ENCODE measurements at regions not wholly inside any gene's neighbourhood (a gene's known extent, or its start where the extent isn't known, plus 50 kb on each side); places are given as distances from the start of the nearest gene placed in this dataset.

- no peak for DNase-seq (ENCODE audit: low read depth in 6 of 9, low spot score in 9 of 9)
- peaks cover 0 to 6% of the 10 kb centered on the region in 2 donors for H3K4me1 ChIP-seq (ENCODE audit: control insufficient read depth in 2 of 2, insufficient read depth in 2 of 2, low read length in 2 of 2)
Observed at GRCh38 chr20:19943061-19943521, 74.1 kb upstream of the NAA20 start.

DNA sequence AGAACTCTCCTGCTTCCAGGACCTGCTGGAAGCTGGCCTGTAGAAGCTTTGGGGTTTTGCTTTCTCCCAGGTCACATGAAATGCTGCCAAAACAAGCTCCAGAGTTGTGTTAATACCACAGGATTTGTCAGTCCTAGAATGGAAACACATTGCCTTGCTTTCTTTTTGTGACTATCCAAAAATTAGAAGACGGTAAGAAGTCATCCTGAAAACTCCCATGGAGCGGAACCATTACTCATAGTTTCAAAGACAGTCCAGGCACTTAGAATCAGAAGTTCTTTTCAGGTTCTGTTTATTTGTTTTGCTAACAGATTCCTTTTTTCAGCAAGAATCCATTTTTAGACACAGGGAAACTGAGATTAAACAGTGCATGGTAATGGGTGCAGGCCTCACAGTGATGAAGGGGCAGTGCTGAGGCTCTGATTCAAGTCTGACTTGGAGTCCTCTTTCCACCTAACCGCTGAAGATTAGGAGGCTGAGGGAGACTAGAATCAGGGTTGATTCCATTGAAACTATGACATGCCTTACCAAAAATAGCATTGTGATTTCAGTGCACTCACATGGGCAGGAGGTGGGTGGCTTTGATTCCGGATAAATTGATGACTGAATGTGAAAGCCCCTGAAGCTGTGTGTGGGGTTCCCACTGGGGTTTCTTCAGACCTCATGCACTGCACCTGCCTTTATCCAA lies 72.2 kb upstream of the NAA20 start:
- H3K36me3 ChIP-seq (ENCODE audit: control insufficient read depth in 2 of 2, insufficient read depth in 2 of 2, low read length in 1 of 2), result no peaks in the 10 kb centered on the region
- no peaks in the 10 kb centered on the region for H3K27me3 ChIP-seq (ENCODE audit: control insufficient read depth in 2 of 2, insufficient read depth in 1 of 2, low read length in 1 of 2)
- 93% methylated on average over 4 of the region's 4 CpGs for WGBS
- H3K4me3 ChIP-seq (ENCODE audit: low read length in 2 of 2), result no peak overlapping the region
- H3K27ac ChIP-seq (ENCODE audit: low read depth in 1 of 2, low read length in 1 of 2), result no peak overlapping the region
- peaks cover 0 to 6% of the 10 kb centered on the region in 2 donors for H3K4me1 ChIP-seq (ENCODE audit: control insufficient read depth in 2 of 2, insufficient read depth in 2 of 2, low read length in 2 of 2)
- DNase-seq (ENCODE audit: low read depth in 6 of 9, low spot score in 9 of 9), result no peak
- no peaks in the 10 kb centered on the region for H3K9me3 ChIP-seq (ENCODE audit: control insufficient read depth in 2 of 2, insufficient read depth in 1 of 2, low read length in 1 of 2)

More at GRCh38 chr20:19943061-19943521, 74.1 kb upstream of the NAA20 start:
- WGBS, result 35% methylated on average over 7 of the region's 7 CpGs
- Histone ChIP-seq H3K27ac (ENCODE audit: low read depth in 1 of 2, low read length in 1 of 2) (no peak overlapping the region), H3K9me3 (ENCODE audit: control insufficient read depth in 2 of 2, insufficient read depth in 1 of 2, low read length in 1 of 2) (no peaks in the 10 kb centered on the region), H3K4me3 (ENCODE audit: low read length in 2 of 2) (no peak overlapping the region), H3K36me3 (ENCODE audit: control insufficient read depth in 2 of 2, insufficient read depth in 2 of 2, low read length in 1 of 2) (no peaks in the 10 kb centered on the region), H3K27me3 (ENCODE audit: control insufficient read depth in 2 of 2, insufficient read depth in 1 of 2, low read length in 1 of 2) (no peaks in the 10 kb centered on the region)

DNA sequence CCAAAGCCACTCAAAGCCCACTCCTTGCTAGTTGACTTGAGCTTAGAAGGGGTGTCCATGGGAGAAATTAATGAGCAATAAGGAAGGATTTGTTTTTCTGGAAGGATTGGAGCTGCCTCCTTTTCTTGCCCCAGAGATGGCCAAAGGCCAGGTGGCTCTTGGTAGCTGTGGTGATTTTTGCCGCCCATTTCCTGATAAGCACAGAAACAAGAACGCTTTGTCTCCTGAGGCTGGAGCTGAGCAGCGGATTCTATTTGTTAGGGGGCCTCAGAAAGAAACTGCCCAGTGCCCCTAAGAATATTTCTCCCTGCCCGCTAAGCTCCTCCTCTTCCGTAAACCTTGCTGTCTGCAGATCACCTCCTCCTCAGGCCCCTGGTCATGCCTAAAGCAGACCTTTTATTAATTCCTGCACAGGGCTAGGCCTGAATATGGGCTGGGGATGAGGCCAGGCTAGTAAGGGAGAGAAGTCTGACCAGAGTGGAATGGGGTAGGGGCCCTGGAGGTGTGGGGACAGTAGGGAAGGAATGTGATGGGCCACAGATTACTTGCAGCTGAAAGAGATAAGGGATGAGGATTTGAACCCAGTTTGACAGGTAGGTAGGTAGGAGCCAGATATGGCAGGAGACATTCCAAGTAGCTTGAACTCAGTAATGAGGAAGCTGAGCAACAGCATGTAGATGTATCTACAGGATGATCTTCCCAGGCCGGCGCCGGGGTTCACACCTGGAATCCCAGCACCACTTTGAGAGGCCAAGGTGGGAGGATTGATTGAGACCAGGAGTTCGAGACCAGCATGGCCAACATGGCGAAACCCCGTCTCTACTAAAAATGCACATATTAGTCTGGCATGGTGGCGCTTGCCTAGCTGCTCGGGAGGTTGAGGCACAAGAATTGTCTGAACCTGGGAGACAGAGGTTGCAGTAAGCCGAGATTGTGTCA lies 71.2 kb upstream of the NAA20 start:
- H3K27me3 ChIP-seq (ENCODE audit: control insufficient read depth in 2 of 2, insufficient read depth in 1 of 2, low read length in 1 of 2), result no peaks in the 10 kb centered on the region
- H3K4me3 ChIP-seq (ENCODE audit: low read length in 2 of 2), result no peak overlapping the region
- no peak overlapping the region for H3K27ac ChIP-seq (ENCODE audit: low read depth in 1 of 2, low read length in 1 of 2)
- no peak for DNase-seq (ENCODE audit: low read depth in 6 of 9, low spot score in 9 of 9)
- H3K4me1 ChIP-seq (ENCODE audit: control insufficient read depth in 2 of 2, insufficient read depth in 2 of 2, low read length in 2 of 2), result peaks cover 0 to 6% of the 10 kb centered on the region in 2 donors
- no peaks in the 10 kb centered on the region for H3K9me3 ChIP-seq (ENCODE audit: control insufficient read depth in 2 of 2, insufficient read depth in 1 of 2, low read length in 1 of 2)
- WGBS, result 92% methylated on average over 14 of the region's 14 CpGs
- H3K36me3 ChIP-seq (ENCODE audit: control insufficient read depth in 2 of 2, insufficient read depth in 2 of 2, low read length in 1 of 2), result no peaks in the 10 kb centered on the region

DNA sequence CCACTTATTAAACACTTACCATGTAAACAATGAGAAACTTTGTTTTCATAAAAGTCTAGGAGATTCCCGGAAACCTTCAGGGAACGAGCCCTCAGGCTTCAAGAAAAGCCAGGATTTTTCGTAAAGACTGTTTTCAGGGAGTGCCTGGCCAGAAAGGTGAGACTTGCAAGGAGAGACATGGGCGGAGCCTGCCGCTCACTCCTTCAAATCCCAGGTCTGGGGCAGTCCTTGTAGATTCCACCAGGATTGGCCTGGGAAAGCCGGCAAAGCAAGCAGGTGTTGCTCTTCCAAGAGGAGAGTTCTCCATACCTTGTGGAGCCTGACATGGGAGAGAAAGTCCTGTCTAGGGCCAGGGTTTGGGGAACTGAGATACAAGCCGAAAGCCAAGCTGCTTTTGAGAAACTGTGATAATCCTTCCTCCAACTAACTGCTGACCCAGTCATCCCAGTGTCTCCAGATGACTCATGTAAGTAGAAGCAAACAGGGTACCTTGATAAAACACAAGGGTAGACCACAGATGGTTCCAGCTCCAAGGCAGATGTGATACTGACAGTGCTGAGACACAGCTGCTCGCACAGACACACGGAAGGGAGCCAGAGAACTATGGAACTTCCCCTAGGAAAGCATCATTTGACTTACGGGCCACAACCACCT lies 69.4 kb upstream of the NAA20 start:
- Histone ChIP-seq H3K4me3 (ENCODE audit: low read length in 2 of 2) (no peak overlapping the region), H3K27ac (ENCODE audit: low read depth in 1 of 2, low read length in 1 of 2) (no peak overlapping the region), H3K36me3 (ENCODE audit: control insufficient read depth in 2 of 2, insufficient read depth in 2 of 2, low read length in 1 of 2) (no peaks in the 10 kb centered on the region), H3K27me3 (ENCODE audit: control insufficient read depth in 2 of 2, insufficient read depth in 1 of 2, low read length in 1 of 2) (no peaks in the 10 kb centered on the region), H3K4me1 (ENCODE audit: control insufficient read depth in 2 of 2, insufficient read depth in 2 of 2, low read length in 2 of 2) (peaks cover 0 to 8% of the 10 kb centered on the region in 2 donors), H3K9me3 (ENCODE audit: control insufficient read depth in 2 of 2, insufficient read depth in 1 of 2, low read length in 1 of 2) (no peaks in the 10 kb centered on the region)
- 96% methylated on average over 10 of the region's 10 CpGs for WGBS
- DNase-seq (ENCODE audit: low read depth in 6 of 9, low spot score in 9 of 9), result no peak

DNA sequence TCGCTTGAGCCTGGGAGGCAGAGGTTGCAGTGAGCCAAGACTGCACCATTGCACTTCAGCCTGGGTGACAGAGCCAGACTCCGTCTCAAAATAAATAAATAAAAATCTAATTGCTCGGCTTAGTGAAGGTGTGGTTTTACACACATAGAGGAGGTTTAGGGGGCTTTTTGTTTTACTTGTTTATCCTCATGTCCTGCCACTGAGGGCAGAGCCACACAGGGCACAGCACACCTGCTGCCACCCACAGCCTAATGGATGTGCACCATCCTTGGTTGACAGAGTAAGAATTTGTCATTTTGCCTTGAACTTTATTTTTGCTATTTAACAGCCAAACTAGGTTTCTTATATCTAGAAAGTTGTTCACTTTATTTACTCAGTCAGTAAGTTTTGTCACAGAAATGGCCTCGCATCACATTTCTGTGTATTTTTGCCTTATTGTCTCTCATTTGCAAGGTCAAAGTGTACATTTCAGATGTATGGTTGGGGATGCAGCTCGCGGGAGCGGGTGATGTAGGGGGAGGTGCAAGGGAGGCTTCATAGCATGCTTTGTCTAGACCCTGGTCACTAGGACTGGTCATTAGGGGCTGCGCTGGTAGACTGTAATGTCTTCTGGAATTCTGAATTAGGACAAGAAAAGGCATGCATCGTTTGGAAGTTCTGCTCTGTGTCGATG lies 67.8 kb upstream of the NAA20 start:
- Histone ChIP-seq H3K36me3 (ENCODE audit: control insufficient read depth in 2 of 2, insufficient read depth in 2 of 2, low read length in 1 of 2) (no peaks in the 10 kb centered on the region), H3K4me1 (ENCODE audit: control insufficient read depth in 2 of 2, insufficient read depth in 2 of 2, low read length in 2 of 2) (peaks cover 0 to 2% of the 10 kb centered on the region in 2 donors), H3K27ac (ENCODE audit: low read depth in 1 of 2, low read length in 1 of 2) (no peak overlapping the region), H3K4me3 (ENCODE audit: low read length in 2 of 2) (no peak overlapping the region), H3K27me3 (ENCODE audit: control insufficient read depth in 2 of 2, insufficient read depth in 1 of 2, low read length in 1 of 2) (no peaks in the 10 kb centered on the region), H3K9me3 (ENCODE audit: control insufficient read depth in 2 of 2, insufficient read depth in 1 of 2, low read length in 1 of 2) (no peaks in the 10 kb centered on the region)
- no peak for DNase-seq (ENCODE audit: low read depth in 6 of 9, low spot score in 9 of 9)
- WGBS, result 96% methylated on average over 10 of the region's 10 CpGs

GRCh38 chr20:19950042-19950441 lies 67.1 kb upstream of the NAA20 start:
- H3K4me3 ChIP-seq (ENCODE audit: low read length in 2 of 2), result no peak overlapping the region
- H3K27ac ChIP-seq (ENCODE audit: low read depth in 1 of 2, low read length in 1 of 2), result no peak overlapping the region
- H3K27me3 ChIP-seq (ENCODE audit: control insufficient read depth in 2 of 2, insufficient read depth in 1 of 2, low read length in 1 of 2), result no peaks in the 10 kb centered on the region
- no peak for DNase-seq (ENCODE audit: low read depth in 6 of 9, low spot score in 9 of 9)
- peaks cover 0 to 2% of the 10 kb centered on the region in 2 donors for H3K4me1 ChIP-seq (ENCODE audit: control insufficient read depth in 2 of 2, insufficient read depth in 2 of 2, low read length in 2 of 2)
- H3K36me3 ChIP-seq (ENCODE audit: control insufficient read depth in 2 of 2, insufficient read depth in 2 of 2, low read length in 1 of 2), result no peaks in the 10 kb centered on the region
- 89% methylated on average over 2 of the region's 2 CpGs for WGBS
- H3K9me3 ChIP-seq (ENCODE audit: control insufficient read depth in 2 of 2, insufficient read depth in 1 of 2, low read length in 1 of 2), result no peaks in the 10 kb centered on the region

DNA sequence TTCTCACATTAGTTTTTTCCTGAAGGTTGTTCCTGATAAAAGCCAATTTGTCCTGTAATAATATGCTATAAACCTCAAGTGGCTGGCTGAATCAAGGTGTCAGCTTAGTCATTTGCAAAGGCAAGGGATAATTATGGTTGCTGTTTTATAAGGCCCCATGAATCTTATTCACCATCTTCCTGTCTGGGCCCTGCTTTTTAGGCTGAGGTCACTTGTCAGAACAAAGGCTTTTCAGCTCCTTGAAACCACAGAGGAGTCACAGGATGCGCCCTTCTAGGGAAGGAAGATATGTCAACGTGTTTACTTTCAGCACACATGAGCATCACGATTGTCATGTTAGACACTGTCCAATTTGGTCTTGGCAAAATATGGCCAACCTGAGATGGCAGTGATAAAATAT lies 64.8 kb upstream of the NAA20 start:
- WGBS, result 24% methylated on average over 3 of the region's 3 CpGs
- Histone ChIP-seq H3K9me3 (ENCODE audit: control insufficient read depth in 2 of 2, insufficient read depth in 1 of 2, low read length in 1 of 2) (no peaks in the 10 kb centered on the region), H3K27ac (ENCODE audit: low read depth in 1 of 2, low read length in 1 of 2) (no peak overlapping the region), H3K27me3 (ENCODE audit: control insufficient read depth in 2 of 2, insufficient read depth in 1 of 2, low read length in 1 of 2) (no peaks in the 10 kb centered on the region), H3K4me3 (ENCODE audit: low read length in 2 of 2) (no peak overlapping the region), H3K36me3 (ENCODE audit: control insufficient read depth in 2 of 2, insufficient read depth in 2 of 2, low read length in 1 of 2) (no peaks in the 10 kb centered on the region), H3K4me1 (ENCODE audit: control insufficient read depth in 2 of 2, insufficient read depth in 2 of 2, low read length in 2 of 2) (peaks cover 0 to 2% of the 10 kb centered on the region in 2 donors)
- DNase-seq (ENCODE audit: low read depth in 6 of 9, low spot score in 9 of 9), result no peak

DNA sequence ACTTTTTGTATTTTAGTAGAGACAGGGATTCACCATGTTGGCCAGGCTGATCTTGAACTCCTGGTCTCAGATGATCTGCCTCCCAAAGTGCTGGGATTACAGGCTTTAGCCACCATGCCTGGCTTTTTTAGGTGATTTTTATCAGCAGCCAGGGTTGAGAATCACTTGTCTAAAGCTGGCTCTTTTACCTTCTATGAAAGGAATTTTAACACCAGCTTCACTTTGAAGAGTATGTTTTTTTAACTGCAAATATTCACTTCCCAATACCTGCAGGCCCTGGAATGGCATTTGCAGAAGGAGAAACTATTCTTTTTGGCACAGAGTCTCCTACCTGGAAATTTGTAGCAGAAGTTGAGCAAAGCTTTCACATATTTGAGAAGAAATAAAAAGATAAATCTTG lies 63.6 kb upstream of the NAA20 start:
- Histone ChIP-seq H3K27ac (ENCODE audit: low read depth in 1 of 2, low read length in 1 of 2) (no peak overlapping the region), H3K4me3 (ENCODE audit: low read length in 2 of 2) (no peak overlapping the region), H3K27me3 (ENCODE audit: control insufficient read depth in 2 of 2, insufficient read depth in 1 of 2, low read length in 1 of 2) (no peaks in the 10 kb centered on the region), H3K9me3 (ENCODE audit: control insufficient read depth in 2 of 2, insufficient read depth in 1 of 2, low read length in 1 of 2) (no peaks in the 10 kb centered on the region), H3K36me3 (ENCODE audit: control insufficient read depth in 2 of 2, insufficient read depth in 2 of 2, low read length in 1 of 2) (no peaks in the 10 kb centered on the region), H3K4me1 (ENCODE audit: control insufficient read depth in 2 of 2, insufficient read depth in 2 of 2, low read length in 2 of 2) (peaks cover 0 to 2% of the 10 kb centered on the region in 2 donors)
- no peak for DNase-seq (ENCODE audit: low read depth in 6 of 9, low spot score in 9 of 9)

All from thymus (tissue), 11 donors.